ENCODE measurements at regions not wholly inside any gene's neighbourhood (a gene's known extent, or its start where the extent isn't known, plus 50 kb on each side); places are given as distances from the start of the nearest gene placed in this dataset.

DNA sequence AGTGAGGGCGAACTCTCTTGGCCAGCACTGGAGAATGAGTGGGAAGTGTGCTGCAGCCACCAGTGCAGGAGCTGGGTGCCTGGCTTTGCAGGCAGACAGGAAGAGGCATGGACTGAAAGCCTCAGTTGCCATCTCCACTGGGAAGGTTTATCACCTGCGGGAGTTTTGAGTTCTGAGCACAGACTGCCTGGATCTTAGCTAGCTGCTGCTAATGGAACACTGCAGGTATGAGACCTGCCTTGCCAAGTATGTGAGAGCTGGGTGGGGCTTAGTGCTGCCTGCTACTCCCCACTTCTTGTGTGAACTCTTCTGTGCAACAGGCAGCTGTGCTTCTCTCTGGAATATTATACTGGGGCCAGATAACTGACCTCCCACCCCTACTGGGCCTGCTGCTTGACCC lies 424.1 kb downstream of the TLR4 start (continued):
- TF ChIP-seq, protein P1, sequence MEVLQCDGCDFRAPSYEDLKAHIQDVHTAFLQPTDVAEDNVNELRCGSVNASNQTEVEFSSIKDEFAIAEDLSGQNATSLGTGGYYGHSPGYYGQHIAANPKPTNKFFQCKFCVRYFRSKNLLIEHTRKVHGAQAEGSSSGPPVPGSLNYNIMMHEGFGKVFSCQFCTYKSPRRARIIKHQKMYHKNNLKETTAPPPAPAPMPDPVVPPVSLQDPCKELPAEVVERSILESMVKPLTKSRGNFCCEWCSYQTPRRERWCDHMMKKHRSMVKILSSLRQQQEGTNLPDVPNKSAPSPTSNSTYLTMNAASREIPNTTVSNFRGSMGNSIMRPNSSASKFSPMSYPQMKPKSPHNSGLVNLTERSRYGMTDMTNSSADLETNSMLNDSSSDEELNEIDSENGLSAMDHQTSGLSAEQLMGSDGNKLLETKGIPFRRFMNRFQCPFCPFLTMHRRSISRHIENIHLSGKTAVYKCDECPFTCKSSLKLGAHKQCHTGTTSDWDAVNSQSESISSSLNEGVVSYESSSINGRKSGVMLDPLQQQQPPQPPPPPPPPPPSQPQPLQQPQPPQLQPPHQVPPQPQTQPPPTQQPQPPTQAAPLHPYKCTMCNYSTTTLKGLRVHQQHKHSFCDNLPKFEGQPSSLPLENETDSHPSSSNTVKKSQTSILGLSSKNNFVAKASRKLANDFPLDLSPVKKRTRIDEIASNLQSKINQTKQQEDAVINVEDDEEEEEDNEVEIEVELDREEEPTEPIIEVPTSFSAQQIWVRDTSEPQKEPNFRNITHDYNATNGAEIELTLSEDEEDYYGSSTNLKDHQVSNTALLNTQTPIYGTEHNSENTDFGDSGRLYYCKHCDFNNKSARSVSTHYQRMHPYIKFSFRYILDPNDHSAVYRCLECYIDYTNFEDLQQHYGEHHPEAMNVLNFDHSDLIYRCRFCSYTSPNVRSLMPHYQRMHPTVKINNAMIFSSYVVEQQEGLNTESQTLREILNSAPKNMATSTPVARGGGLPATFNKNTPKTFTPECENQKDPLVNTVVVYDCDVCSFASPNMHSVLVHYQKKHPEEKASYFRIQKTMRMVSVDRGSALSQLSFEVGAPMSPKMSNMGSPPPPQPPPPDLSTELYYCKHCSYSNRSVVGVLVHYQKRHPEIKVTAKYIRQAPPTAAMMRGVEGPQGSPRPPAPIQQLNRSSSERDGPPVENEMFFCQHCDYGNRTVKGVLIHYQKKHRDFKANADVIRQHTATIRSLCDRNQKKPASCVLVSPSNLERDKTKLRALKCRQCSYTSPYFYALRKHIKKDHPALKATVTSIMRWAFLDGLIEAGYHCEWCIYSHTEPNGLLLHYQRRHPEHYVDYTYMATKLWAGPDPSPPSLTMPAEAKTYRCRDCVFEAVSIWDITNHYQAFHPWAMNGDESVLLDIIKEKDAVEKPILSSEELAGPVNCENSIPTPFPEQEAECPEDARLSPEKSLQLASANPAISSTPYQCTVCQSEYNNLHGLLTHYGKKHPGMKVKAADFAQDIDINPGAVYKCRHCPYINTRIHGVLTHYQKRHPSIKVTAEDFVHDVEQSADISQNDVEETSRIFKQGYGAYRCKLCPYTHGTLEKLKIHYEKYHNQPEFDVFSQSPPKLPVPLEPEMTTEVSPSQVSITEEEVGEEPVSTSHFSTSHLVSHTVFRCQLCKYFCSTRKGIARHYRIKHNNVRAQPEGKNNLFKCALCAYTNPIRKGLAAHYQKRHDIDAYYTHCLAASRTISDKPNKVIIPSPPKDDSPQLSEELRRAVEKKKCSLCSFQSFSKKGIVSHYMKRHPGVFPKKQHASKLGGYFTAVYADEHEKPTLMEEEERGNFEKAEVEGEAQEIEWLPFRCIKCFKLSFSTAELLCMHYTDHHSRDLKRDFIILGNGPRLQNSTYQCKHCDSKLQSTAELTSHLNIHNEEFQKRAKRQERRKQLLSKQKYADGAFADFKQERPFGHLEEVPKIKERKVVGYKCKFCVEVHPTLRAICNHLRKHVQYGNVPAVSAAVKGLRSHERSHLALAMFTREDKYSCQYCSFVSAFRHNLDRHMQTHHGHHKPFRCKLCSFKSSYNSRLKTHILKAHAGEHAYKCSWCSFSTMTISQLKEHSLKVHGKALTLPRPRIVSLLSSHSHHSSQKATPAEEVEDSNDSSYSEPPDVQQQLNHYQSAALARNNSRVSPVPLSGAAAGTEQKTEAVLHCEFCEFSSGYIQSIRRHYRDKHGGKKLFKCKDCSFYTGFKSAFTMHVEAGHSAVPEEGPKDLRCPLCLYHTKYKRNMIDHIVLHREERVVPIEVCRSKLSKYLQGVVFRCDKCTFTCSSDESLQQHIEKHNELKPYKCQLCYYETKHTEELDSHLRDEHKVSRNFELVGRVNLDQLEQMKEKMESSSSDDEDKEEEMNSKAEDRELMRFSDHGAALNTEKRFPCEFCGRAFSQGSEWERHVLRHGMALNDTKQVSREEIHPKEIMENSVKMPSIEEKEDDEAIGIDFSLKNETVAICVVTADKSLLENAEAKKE (CRISPR knock-in tag; IDR thresholded peaks at IDR 0.05), result no peak
- TF ChIP-seq, protein P2, sequence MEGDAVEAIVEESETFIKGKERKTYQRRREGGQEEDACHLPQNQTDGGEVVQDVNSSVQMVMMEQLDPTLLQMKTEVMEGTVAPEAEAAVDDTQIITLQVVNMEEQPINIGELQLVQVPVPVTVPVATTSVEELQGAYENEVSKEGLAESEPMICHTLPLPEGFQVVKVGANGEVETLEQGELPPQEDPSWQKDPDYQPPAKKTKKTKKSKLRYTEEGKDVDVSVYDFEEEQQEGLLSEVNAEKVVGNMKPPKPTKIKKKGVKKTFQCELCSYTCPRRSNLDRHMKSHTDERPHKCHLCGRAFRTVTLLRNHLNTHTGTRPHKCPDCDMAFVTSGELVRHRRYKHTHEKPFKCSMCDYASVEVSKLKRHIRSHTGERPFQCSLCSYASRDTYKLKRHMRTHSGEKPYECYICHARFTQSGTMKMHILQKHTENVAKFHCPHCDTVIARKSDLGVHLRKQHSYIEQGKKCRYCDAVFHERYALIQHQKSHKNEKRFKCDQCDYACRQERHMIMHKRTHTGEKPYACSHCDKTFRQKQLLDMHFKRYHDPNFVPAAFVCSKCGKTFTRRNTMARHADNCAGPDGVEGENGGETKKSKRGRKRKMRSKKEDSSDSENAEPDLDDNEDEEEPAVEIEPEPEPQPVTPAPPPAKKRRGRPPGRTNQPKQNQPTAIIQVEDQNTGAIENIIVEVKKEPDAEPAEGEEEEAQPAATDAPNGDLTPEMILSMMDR (conservative IDR thresholded peaks at IDR 0.05; ENCODE audit: low read depth in 2 of 2), result no peak
- no peak for TF ChIP-seq ZNF331 (CRISPR knock-in tag; IDR thresholded peaks at IDR 0.05; ENCODE audit: low read depth)
- TF ChIP-seq, protein P3, sequence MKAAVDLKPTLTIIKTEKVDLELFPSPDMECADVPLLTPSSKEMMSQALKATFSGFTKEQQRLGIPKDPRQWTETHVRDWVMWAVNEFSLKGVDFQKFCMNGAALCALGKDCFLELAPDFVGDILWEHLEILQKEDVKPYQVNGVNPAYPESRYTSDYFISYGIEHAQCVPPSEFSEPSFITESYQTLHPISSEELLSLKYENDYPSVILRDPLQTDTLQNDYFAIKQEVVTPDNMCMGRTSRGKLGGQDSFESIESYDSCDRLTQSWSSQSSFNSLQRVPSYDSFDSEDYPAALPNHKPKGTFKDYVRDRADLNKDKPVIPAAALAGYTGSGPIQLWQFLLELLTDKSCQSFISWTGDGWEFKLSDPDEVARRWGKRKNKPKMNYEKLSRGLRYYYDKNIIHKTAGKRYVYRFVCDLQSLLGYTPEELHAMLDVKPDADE (IDR thresholded peaks at IDR 0.05), result no peak
- TF ChIP-seq EZH2phosphoT487 (IDR thresholded peaks at IDR 0.05; ENCODE audit: unreplicated experiment), result no peak
- no peak for TF ChIP-seq JUNB (IDR thresholded peaks at IDR 0.05; ENCODE audit: unreplicated experiment)
- TF ChIP-seq, protein P4, sequence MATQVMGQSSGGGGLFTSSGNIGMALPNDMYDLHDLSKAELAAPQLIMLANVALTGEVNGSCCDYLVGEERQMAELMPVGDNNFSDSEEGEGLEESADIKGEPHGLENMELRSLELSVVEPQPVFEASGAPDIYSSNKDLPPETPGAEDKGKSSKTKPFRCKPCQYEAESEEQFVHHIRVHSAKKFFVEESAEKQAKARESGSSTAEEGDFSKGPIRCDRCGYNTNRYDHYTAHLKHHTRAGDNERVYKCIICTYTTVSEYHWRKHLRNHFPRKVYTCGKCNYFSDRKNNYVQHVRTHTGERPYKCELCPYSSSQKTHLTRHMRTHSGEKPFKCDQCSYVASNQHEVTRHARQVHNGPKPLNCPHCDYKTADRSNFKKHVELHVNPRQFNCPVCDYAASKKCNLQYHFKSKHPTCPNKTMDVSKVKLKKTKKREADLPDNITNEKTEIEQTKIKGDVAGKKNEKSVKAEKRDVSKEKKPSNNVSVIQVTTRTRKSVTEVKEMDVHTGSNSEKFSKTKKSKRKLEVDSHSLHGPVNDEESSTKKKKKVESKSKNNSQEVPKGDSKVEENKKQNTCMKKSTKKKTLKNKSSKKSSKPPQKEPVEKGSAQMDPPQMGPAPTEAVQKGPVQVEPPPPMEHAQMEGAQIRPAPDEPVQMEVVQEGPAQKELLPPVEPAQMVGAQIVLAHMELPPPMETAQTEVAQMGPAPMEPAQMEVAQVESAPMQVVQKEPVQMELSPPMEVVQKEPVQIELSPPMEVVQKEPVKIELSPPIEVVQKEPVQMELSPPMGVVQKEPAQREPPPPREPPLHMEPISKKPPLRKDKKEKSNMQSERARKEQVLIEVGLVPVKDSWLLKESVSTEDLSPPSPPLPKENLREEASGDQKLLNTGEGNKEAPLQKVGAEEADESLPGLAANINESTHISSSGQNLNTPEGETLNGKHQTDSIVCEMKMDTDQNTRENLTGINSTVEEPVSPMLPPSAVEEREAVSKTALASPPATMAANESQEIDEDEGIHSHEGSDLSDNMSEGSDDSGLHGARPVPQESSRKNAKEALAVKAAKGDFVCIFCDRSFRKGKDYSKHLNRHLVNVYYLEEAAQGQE (IDR thresholded peaks at IDR 0.05; ENCODE audit: unreplicated experiment), result no peak

Measured in GM23338 (cell line).